Endodermal cell (in vitro differentiated cells): ENCODE measurements at regions not wholly inside any gene's neighbourhood (a gene's known extent, or its start where the extent isn't known, plus 50 kb on each side); places are given as distances from the start of the nearest gene placed in this dataset.

Experiments
- DNase-seq: peaks from one replicate; pipeline ENCODE4 v3.0.0-alpha.2; 2017
- H3K27ac ChIP-seq: 2 replicates; pipeline ENCODE4 v1.5.1; 2013; ENCODE audit warnings: mild to moderate bottlenecking, low read depth, low read length, moderate library complexity
- H3K27me3 ChIP-seq: 2 replicates; pipeline ENCODE4 v1.6.1; 2013; ENCODE audit warnings: mild to moderate bottlenecking, low read length, moderate library complexity; ENCODE audit not compliant: insufficient read depth, control insufficient read depth, poor library complexity, severe bottlenecking
- H3K36me3 ChIP-seq: 2 replicates; pipeline ENCODE4 v1.7.0; 2013; ENCODE audit warnings: mild to moderate bottlenecking, low read length, moderate library complexity; ENCODE audit not compliant: control insufficient read depth, insufficient read depth
- H3K4me1 ChIP-seq: one replicate; pipeline ENCODE4 v1.7.0; 2013; ENCODE audit warnings: low read length; ENCODE audit not compliant: control insufficient read depth, insufficient read depth
- H3K4me3 ChIP-seq: 2 replicates; pipeline ENCODE4 v1.5.1; 2013; ENCODE audit warnings: mild to moderate bottlenecking, low read length, moderate library complexity
- H3K9ac ChIP-seq: 2 replicates; pipeline ENCODE4 v1.6.1; 2013; ENCODE audit warnings: mild to moderate bottlenecking, low read length, moderate library complexity; ENCODE audit not compliant: poor library complexity, severe bottlenecking; ENCODE audit errors: extremely low read depth
- H3K9me3 ChIP-seq: 2 replicates; pipeline ENCODE4 v1.6.1; 2013; ENCODE audit warnings: mild to moderate bottlenecking, low read length, moderate library complexity; ENCODE audit not compliant: control insufficient read depth
- H3K27ac Mint-ChIP-seq: 2 replicates; pipeline ENCODE4 v1.8.0; 2020; ENCODE audit warnings: mixed read lengths
- H3K27me3 Mint-ChIP-seq: 2 replicates; pipeline ENCODE4 v1.8.0; 2021; ENCODE audit warnings: mild to moderate bottlenecking, mixed read lengths; ENCODE audit not compliant: insufficient read depth
- H3K36me3 Mint-ChIP-seq: 2 replicates; pipeline ENCODE4 v1.8.0; 2020; ENCODE audit warnings: low read depth, mixed read lengths
- H3K4me1 Mint-ChIP-seq: 2 replicates; pipeline ENCODE4 v1.8.0; 2020; ENCODE audit warnings: mixed read lengths
- H3K4me3 Mint-ChIP-seq: 2 replicates; pipeline ENCODE4 v1.8.0; 2020; ENCODE audit warnings: mild to moderate bottlenecking, moderate library complexity, mixed read lengths
- H3K9me3 Mint-ChIP-seq: 2 replicates; pipeline ENCODE4 v1.8.0; 2020; ENCODE audit warnings: mild to moderate bottlenecking, mixed read lengths
- WGBS, 2 experiments: methylation state at CpG; one replicate each; pipeline versions ENCODE4 v1.1.5 to v1.1.7; 2013; ENCODE audit warnings: missing lambda C conversion rate in 2 of 2, mixed read lengths in 1 of 2; ENCODE audit not compliant: insufficient coverage in 1 of 2, insufficient read length in 1 of 2; 5-methylcytosine and 5-hydroxymethylcytosine counted together
- TF ChIP-seq, protein P1 (sequence below): fragments of 200-600 bp; sonication (generic); conservative IDR thresholded peaks from 2 replicates; pipeline ENCODE4 v1.5.0; 2021; ENCODE audit warnings: antibody characterized with exemption, mild to moderate bottlenecking

DNA sequence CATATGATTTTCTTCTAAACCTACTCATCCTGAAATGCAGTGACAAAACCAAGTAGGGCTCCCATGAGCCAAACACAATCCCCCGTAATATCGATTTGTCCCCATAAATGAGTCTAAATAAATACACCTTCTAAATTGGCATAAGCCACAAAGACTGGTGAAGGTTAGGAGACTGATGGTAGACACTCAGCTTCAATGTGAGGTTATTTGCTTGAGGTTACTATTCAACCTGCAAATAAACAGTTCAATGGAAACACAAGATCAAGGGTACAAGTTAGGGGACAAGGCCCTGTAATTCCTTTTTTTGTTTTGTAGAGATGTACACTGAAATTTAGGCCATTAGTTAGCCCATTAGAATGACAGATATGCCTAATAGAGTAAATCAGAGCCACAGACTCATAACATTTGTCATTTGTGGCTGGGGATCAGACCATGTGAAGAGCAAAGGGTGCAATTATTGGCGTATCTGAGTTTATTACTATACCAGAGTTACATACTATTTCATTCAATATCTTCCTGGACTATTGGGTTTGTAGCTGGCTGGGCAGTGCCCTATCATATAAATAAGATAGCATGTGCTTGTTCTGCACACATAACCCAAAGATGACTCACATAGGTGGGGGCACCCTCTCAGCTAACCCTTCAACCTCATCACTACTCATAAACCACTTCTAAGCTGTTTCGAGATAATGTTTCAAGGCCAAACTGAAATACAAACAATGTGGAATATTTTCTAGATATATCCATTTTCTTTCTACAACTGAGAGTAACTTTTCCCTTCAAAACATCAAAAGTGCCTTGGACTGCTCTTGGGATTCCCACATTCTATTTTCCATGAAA lies 695.3 kb downstream of the KCNA4 start:
- Histone ChIP-seq H3K9me3 (no peaks in the 10 kb centered on the region), H3K27me3 (no peaks in the 10 kb centered on the region), H3K4me3 (no peak overlapping the region), H3K4me1 (no peaks in the 10 kb centered on the region), H3K36me3 (no peaks in the 10 kb centered on the region), H3K9ac (no peak overlapping the region), H3K27ac (no peak overlapping the region)
- H3K27me3 Mint-ChIP-seq, result no peaks in the 10 kb centered on the region
- no peak overlapping the region for H3K27ac Mint-ChIP-seq
- no peak for DNase-seq
- H3K9me3 Mint-ChIP-seq, result no peaks in the 10 kb centered on the region
- no peak overlapping the region for H3K4me3 Mint-ChIP-seq
- TF ChIP-seq, protein P1, sequence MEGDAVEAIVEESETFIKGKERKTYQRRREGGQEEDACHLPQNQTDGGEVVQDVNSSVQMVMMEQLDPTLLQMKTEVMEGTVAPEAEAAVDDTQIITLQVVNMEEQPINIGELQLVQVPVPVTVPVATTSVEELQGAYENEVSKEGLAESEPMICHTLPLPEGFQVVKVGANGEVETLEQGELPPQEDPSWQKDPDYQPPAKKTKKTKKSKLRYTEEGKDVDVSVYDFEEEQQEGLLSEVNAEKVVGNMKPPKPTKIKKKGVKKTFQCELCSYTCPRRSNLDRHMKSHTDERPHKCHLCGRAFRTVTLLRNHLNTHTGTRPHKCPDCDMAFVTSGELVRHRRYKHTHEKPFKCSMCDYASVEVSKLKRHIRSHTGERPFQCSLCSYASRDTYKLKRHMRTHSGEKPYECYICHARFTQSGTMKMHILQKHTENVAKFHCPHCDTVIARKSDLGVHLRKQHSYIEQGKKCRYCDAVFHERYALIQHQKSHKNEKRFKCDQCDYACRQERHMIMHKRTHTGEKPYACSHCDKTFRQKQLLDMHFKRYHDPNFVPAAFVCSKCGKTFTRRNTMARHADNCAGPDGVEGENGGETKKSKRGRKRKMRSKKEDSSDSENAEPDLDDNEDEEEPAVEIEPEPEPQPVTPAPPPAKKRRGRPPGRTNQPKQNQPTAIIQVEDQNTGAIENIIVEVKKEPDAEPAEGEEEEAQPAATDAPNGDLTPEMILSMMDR, result no peak
- no peaks in the 10 kb centered on the region for H3K36me3 Mint-ChIP-seq
- WGBS, 2 experiments, result 81% methylated on average over 4 of the region's 4 CpGs; no CpG with 5 or more reads in 1 of the 2 experiments
- H3K4me1 Mint-ChIP-seq, result no peaks in the 10 kb centered on the region

DNA sequence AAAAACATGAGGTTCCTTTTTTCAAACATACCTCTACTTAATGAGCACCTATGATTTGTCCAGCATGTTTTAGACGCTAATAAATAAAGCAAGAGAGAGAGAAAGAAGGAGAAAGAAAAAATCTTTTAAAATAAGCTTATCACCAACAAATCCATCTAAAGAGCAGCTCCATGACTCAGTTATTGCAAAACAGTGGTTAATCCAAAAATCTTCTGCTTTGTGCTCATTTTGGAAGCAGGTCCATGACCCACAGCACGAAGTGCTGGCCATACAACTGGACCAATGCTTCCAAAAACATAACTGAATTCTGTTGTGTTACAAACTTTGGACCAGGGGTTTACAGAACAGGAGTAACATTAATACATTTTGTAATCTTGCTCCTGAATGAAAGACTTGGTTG lies 696.6 kb downstream of the KCNA4 start:
- no peaks in the 10 kb centered on the region for H3K9me3 ChIP-seq
- Mint-ChIP-seq H3K4me1 (peaks cover 8% of the 10 kb centered on the region), H3K9me3 (no peaks in the 10 kb centered on the region), H3K27me3 (no peaks in the 10 kb centered on the region), H3K36me3 (no peaks in the 10 kb centered on the region), H3K27ac (no peak overlapping the region), H3K4me3 (no peak overlapping the region)
- H3K36me3 ChIP-seq, result no peaks in the 10 kb centered on the region
- TF ChIP-seq, protein P1, result no peak
- 81 to 100% methylated on average over 1 to 2 of the region's 2 CpGs for WGBS, 2 experiments
- DNase-seq, result no peak
- no peak overlapping the region for H3K4me3 ChIP-seq
- no peaks in the 10 kb centered on the region for H3K4me1 ChIP-seq
- H3K27ac ChIP-seq, result no peak overlapping the region
- H3K9ac ChIP-seq, result no peak overlapping the region
- H3K27me3 ChIP-seq, result no peaks in the 10 kb centered on the region

DNA sequence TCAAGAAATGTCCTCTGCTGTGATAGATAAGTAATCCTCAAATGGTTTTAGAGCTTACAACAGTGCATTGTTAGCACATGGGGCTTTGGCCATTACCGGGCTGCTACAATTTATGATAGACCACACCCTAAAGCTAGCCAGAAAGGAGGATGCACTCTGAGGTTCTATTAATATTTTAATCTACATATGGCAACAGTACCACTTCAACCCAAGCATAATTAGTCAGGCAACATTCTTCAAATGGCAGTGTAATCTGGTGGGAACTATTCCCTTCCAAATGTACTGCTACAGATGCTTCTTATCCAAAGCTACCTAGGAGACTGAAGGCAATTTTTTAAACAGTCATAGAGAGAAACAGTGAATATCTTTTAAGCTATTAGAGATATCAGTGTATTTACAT lies 697.6 kb downstream of the KCNA4 start:
- peaks cover 8% of the 10 kb centered on the region for H3K4me1 Mint-ChIP-seq

More for the DNA sequence above, 697.6 kb downstream of the KCNA4 start:
- Histone ChIP-seq H3K4me3 (no peak overlapping the region), H3K9ac (no peak overlapping the region), H3K27me3 (no peaks in the 10 kb centered on the region), H3K27ac (no peak overlapping the region), H3K9me3 (no peaks in the 10 kb centered on the region), H3K4me1 (peaks cover 3% of the 10 kb centered on the region), H3K36me3 (no peaks in the 10 kb centered on the region)
- TF ChIP-seq, protein P1, result no peak
- Mint-ChIP-seq H3K27me3 (no peaks in the 10 kb centered on the region), H3K9me3 (no peaks in the 10 kb centered on the region), H3K4me3 (no peak overlapping the region), H3K27ac (no peak overlapping the region), H3K36me3 (no peaks in the 10 kb centered on the region)
- no peak for DNase-seq
- 87% methylated on average over 1 of the region's 1 CpG; no CpG with 5 or more reads in 1 of the 2 experiments for WGBS, 2 experiments
